ENCODE measurements at regions not wholly inside any gene's neighbourhood (a gene's known extent, or its start where the extent isn't known, plus 50 kb on each side); places are given as distances from the start of the nearest gene placed in this dataset.

- TF ChIP-seq, protein P1, sequence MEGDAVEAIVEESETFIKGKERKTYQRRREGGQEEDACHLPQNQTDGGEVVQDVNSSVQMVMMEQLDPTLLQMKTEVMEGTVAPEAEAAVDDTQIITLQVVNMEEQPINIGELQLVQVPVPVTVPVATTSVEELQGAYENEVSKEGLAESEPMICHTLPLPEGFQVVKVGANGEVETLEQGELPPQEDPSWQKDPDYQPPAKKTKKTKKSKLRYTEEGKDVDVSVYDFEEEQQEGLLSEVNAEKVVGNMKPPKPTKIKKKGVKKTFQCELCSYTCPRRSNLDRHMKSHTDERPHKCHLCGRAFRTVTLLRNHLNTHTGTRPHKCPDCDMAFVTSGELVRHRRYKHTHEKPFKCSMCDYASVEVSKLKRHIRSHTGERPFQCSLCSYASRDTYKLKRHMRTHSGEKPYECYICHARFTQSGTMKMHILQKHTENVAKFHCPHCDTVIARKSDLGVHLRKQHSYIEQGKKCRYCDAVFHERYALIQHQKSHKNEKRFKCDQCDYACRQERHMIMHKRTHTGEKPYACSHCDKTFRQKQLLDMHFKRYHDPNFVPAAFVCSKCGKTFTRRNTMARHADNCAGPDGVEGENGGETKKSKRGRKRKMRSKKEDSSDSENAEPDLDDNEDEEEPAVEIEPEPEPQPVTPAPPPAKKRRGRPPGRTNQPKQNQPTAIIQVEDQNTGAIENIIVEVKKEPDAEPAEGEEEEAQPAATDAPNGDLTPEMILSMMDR (IDR thresholded peaks at IDR 0.05), result peak; percentile 38 to 61 (median 51)
- TF ChIP-seq POLR2A (IDR thresholded peaks at IDR 0.05), result no peak
- no peak overlapping the region for H3K27ac ChIP-seq
- WGBS, 2 donors, result 11 to 17% methylated on average over 2 of the region's 2 CpGs
- peaks cover 3% of the 10 kb centered on the region for H3K4me1 ChIP-seq
- intact Hi-C loops (cut with DNase I; ENCODE audit: low total_unique reads), result no loop called here
- H3K4me3 ChIP-seq, result no peak overlapping the region
- no peaks in the 10 kb centered on the region for H3K9me3 ChIP-seq
- H3K27me3 ChIP-seq, result no peaks in the 10 kb centered on the region
- no peak for DNase-seq
- H3K36me3 ChIP-seq (ENCODE audit: low read depth, missing control alignments), result no peaks in the 10 kb centered on the region
Measured at GRCh38 chr2:177147093-177147694, 65.4 kb upstream of the HNRNPA3 start.

DNA sequence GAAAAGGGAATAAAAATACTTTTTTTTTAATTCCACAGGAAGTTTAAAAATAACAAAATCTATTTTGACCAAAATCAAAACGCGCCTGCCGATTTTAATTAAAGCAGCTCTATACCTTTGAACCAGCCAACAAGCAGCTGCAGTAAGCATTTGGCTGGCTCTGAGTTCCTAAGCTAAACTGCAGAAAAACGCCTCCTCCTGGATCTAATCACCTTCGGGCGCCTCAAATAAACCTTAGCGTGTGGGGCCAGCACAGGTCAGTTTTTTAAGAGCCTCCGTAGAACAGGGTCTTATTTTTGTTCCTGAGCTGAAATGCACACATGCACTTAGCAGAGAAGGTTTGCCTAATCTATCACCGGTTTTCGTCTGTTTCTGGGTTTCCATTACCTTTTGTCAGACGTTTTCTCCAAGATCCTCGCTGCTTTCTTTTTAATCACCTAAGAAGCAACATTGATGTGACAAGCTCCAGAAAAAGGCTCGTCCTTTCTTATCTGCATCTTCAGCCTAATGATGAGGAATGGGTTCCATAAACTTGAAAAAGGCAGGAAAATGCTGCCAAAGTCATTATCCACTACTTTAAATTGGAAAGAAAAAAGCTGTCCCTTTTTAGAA, 64.7 kb upstream of the HNRNPA3 start:
- Histone ChIP-seq H3K36me3 (ENCODE audit: low read depth, missing control alignments) (no peaks in the 10 kb centered on the region), H3K4me1 (peaks cover 3% of the 10 kb centered on the region), H3K9me3 (no peaks in the 10 kb centered on the region), H3K27me3 (no peaks in the 10 kb centered on the region), H3K27ac (no peak overlapping the region), H3K4me3 (peak overlapping the region; percentile 34 to 37)
- no peak for DNase-seq
- TF ChIP-seq, protein P1 (IDR thresholded peaks at IDR 0.05), result no peak
- TF ChIP-seq POLR2A (IDR thresholded peaks at IDR 0.05), result no peak
- intact Hi-C loops (cut with DNase I; ENCODE audit: low total_unique reads), result no loop called here
- whole genome bisulfite sequencing, 2 donors, result 52 to 66% methylated on average over 13 of the region's 13 CpGs

DNA sequence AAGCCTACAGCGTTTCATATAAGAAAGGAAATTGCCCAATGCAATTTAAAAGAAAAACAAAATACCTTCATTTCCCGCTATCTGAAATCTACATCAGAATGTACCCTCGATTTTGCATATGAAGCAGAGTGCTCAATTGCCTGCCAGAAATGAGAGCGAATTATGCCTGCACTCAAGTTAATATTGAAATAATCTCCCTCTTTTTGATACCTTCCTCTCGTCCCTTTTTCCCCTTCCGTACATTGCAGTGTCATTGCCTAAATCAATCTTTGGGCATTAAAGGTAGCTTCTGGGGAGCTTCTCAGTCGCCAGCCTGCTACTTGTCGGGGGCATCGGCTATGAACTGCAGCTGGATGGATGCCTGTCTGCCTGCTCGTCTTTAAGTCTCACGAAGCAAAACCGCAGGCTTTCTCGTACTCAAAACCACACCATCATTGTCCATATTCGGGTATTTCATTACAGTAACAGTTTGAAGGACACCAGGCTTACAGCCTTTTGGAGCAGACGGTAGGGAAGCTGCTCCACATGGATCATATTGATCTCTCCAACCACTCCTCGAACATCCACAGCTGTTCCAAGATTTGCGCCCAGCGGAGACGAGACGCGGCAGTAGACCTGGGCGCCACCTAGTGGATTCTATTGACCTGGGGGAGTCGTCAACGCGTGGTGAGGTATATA, 64.0 kb upstream of the HNRNPA3 start:
- H3K27me3 ChIP-seq, result no peaks in the 10 kb centered on the region
- H3K27ac ChIP-seq, result peak overlapping the region in 1 of 2 donors; percentile 23
- H3K4me1 ChIP-seq, result peaks cover 3% of the 10 kb centered on the region
- peak; percentile 90 for DNase-seq
- H3K4me3 ChIP-seq, result peak overlapping the region; percentile 34 to 37
- H3K36me3 ChIP-seq (ENCODE audit: low read depth, missing control alignments), result no peaks in the 10 kb centered on the region
- TF ChIP-seq, protein P1 (IDR thresholded peaks at IDR 0.05), result peak in 2 of 3 experiments; percentile 70 to 74
- no peak for TF ChIP-seq POLR2A (IDR thresholded peaks at IDR 0.05)
- intact Hi-C loops (cut with DNase I; ENCODE audit: low total_unique reads), result no loop called here
- H3K9me3 ChIP-seq, result no peaks in the 10 kb centered on the region
- WGBS, 2 donors, result 4 to 5% methylated on average over 25 of the region's 25 CpGs

GRCh38 chr2:177149155-177149503, 63.5 kb upstream of the HNRNPA3 start:
- no peak for DNase-seq
- H3K36me3 ChIP-seq (ENCODE audit: low read depth, missing control alignments), result no peaks in the 10 kb centered on the region
- TF ChIP-seq POLR2A (IDR thresholded peaks at IDR 0.05), result no peak
- TF ChIP-seq, protein P1 (IDR thresholded peaks at IDR 0.05), result peak in 2 of 3 experiments; percentile 28 to 54
- H3K4me1 ChIP-seq, result peaks cover 3% of the 10 kb centered on the region
- no peaks in the 10 kb centered on the region for H3K9me3 ChIP-seq
- H3K27me3 ChIP-seq, result no peaks in the 10 kb centered on the region
- intact Hi-C loops (cut with DNase I; ENCODE audit: low total_unique reads), result no loop called here
- H3K4me3 ChIP-seq, result no peak overlapping the region
- WGBS, 2 donors, result 0% methylated on average over 1 of the region's 1 CpG
- no peak overlapping the region for H3K27ac ChIP-seq
